ENCODE measurements at regions not wholly inside any gene's neighbourhood (a gene's known extent, or its start where the extent isn't known, plus 50 kb on each side); places are given as distances from the start of the nearest gene placed in this dataset.

GRCh38 chr7:124692425-124692824 lies 73.2 kb downstream of the GPR37 start:
- ATAC-seq (ENCODE audit: insufficient read depth, low read depth) (no peak), DNase-seq (no peak)
- Histone ChIP-seq H3K36me3 (ENCODE audit: insufficient read depth, low read length) (no peaks in the 10 kb centered on the region), H2AFZ (ENCODE audit: low read depth, low read length) (no peak overlapping the region), H3K27ac (ENCODE audit: low read length) (no peak overlapping the region), H3K4me3 (ENCODE audit: low read depth in 1 of 2, low read length in 2 of 2) (no peak overlapping the region), H4K20me1 (ENCODE audit: insufficient read depth, low read length) (no peaks in the 10 kb centered on the region), H3K4me1 (ENCODE audit: insufficient read depth, low read length) (no peaks in the 10 kb centered on the region), H3K79me2 (ENCODE audit: insufficient read depth, low read length) (no peaks in the 10 kb centered on the region), H3K9me3 (ENCODE audit: insufficient read depth, low read length, severe bottlenecking) (no peaks in the 10 kb centered on the region), H3K9ac (ENCODE audit: low read depth, low read length) (no peak overlapping the region), H3K4me2 (ENCODE audit: insufficient read depth, low read length) (no peak overlapping the region), H3K27me3 (ENCODE audit: insufficient read depth, low read length, poor library complexity) (no peaks in the 10 kb centered on the region)
- TF ChIP-seq CTCF (IDR thresholded peaks at IDR 0.05; ENCODE audit: borderline replicate concordance, extremely low read depth, low read length, poor library complexity, severe bottlenecking) (no peak), EZH2 (IDR thresholded peaks at IDR 0.05; ENCODE audit: borderline replicate concordance, low read depth, low read length, severe bottlenecking) (no peak)

GRCh38 chr7:124690840-124691239 lies 74.8 kb downstream of the GPR37 start:
- ATAC-seq (ENCODE audit: insufficient read depth, low read depth) (no peak), DNase-seq (no peak)
- Histone ChIP-seq H3K27ac (ENCODE audit: low read length) (no peak overlapping the region), H3K4me2 (ENCODE audit: insufficient read depth, low read length) (no peak overlapping the region), H3K9me3 (ENCODE audit: insufficient read depth, low read length, severe bottlenecking) (no peaks in the 10 kb centered on the region), H3K4me3 (ENCODE audit: low read depth in 1 of 2, low read length in 2 of 2) (no peak overlapping the region), H2AFZ (ENCODE audit: low read depth, low read length) (no peak overlapping the region), H3K27me3 (ENCODE audit: insufficient read depth, low read length, poor library complexity) (no peaks in the 10 kb centered on the region), H3K4me1 (ENCODE audit: insufficient read depth, low read length) (no peaks in the 10 kb centered on the region), H3K79me2 (ENCODE audit: insufficient read depth, low read length) (no peaks in the 10 kb centered on the region), H3K9ac (ENCODE audit: low read depth, low read length) (no peak overlapping the region), H3K36me3 (ENCODE audit: insufficient read depth, low read length) (no peaks in the 10 kb centered on the region), H4K20me1 (ENCODE audit: insufficient read depth, low read length) (no peaks in the 10 kb centered on the region)
- TF ChIP-seq EZH2 (IDR thresholded peaks at IDR 0.05; ENCODE audit: borderline replicate concordance, low read depth, low read length, severe bottlenecking) (no peak), CTCF (IDR thresholded peaks at IDR 0.05; ENCODE audit: borderline replicate concordance, extremely low read depth, low read length, poor library complexity, severe bottlenecking) (no peak)

GRCh38 chr7:124689931-124690330 lies 75.7 kb downstream of the GPR37 start:
- no peaks in the 10 kb centered on the region for H3K79me2 ChIP-seq (ENCODE audit: insufficient read depth, low read length)
- H3K4me3 ChIP-seq (ENCODE audit: low read depth in 1 of 2, low read length in 2 of 2) = no peak overlapping the region
- no peak overlapping the region for H2AFZ ChIP-seq (ENCODE audit: low read depth, low read length)
- H3K9me3 ChIP-seq (ENCODE audit: insufficient read depth, low read length, severe bottlenecking) = no peaks in the 10 kb centered on the region
- no peak for DNase-seq
- no peak overlapping the region for H3K27ac ChIP-seq (ENCODE audit: low read length)
- no peaks in the 10 kb centered on the region for H3K36me3 ChIP-seq (ENCODE audit: insufficient read depth, low read length)
- ATAC-seq (ENCODE audit: insufficient read depth, low read depth) = no peak
- no peaks in the 10 kb centered on the region for H3K4me1 ChIP-seq (ENCODE audit: insufficient read depth, low read length)
- H3K4me2 ChIP-seq (ENCODE audit: insufficient read depth, low read length) = no peak overlapping the region
- TF ChIP-seq CTCF (IDR thresholded peaks at IDR 0.05; ENCODE audit: borderline replicate concordance, extremely low read depth, low read length, poor library complexity, severe bottlenecking) (no peak), EZH2 (IDR thresholded peaks at IDR 0.05; ENCODE audit: borderline replicate concordance, low read depth, low read length, severe bottlenecking) (no peak)
- H3K27me3 ChIP-seq (ENCODE audit: insufficient read depth, low read length, poor library complexity) = no peaks in the 10 kb centered on the region
- no peak overlapping the region for H3K9ac ChIP-seq (ENCODE audit: low read depth, low read length)
- H4K20me1 ChIP-seq (ENCODE audit: insufficient read depth, low read length) = no peaks in the 10 kb centered on the region

GRCh38 chr7:124689523-124689922 lies 76.1 kb downstream of the GPR37 start:
- Histone ChIP-seq H3K9me3 (ENCODE audit: insufficient read depth, low read length, severe bottlenecking) (no peaks in the 10 kb centered on the region), H3K27ac (ENCODE audit: low read length) (no peak overlapping the region), H3K9ac (ENCODE audit: low read depth, low read length) (no peak overlapping the region), H3K79me2 (ENCODE audit: insufficient read depth, low read length) (no peaks in the 10 kb centered on the region), H3K27me3 (ENCODE audit: insufficient read depth, low read length, poor library complexity) (no peaks in the 10 kb centered on the region), H3K36me3 (ENCODE audit: insufficient read depth, low read length) (no peaks in the 10 kb centered on the region), H3K4me3 (ENCODE audit: low read depth in 1 of 2, low read length in 2 of 2) (no peak overlapping the region), H4K20me1 (ENCODE audit: insufficient read depth, low read length) (no peaks in the 10 kb centered on the region), H2AFZ (ENCODE audit: low read depth, low read length) (no peak overlapping the region), H3K4me2 (ENCODE audit: insufficient read depth, low read length) (no peak overlapping the region), H3K4me1 (ENCODE audit: insufficient read depth, low read length) (no peaks in the 10 kb centered on the region)
- DNase-seq (no peak), ATAC-seq (ENCODE audit: insufficient read depth, low read depth) (no peak)
- no peak for TF ChIP-seq EZH2 (IDR thresholded peaks at IDR 0.05; ENCODE audit: borderline replicate concordance, low read depth, low read length, severe bottlenecking)
- no peak for TF ChIP-seq CTCF (IDR thresholded peaks at IDR 0.05; ENCODE audit: borderline replicate concordance, extremely low read depth, low read length, poor library complexity, severe bottlenecking)
